Small intestine (tissue), 7 donors: ENCODE measurements at regions not wholly inside any gene's neighbourhood (a gene's known extent, or its start where the extent isn't known, plus 50 kb on each side); places are given as distances from the start of the nearest gene placed in this dataset.

Experiments
- DNase-seq, 2 donors: peaks; one replicate each; pipeline versions ENCODE4 v3.0.0 to v3.0.0-alpha.2; 2013
- FAIRE-seq: peaks from 2 replicates; lab custom pipeline; 2012; peaks lifted over from hg19 to GRCh38; lab: Jason Lieb, UNC
- H3K27ac ChIP-seq, 3 donors: one replicate each; pipeline ENCODE4 v1.5.1; 2013; ENCODE audit warnings: low read length in 2 of 3, mild to moderate bottlenecking in 2 of 3, control low read depth in 1 of 3, inconsistent platforms in 1 of 3, low read depth in 1 of 3, moderate library complexity in 1 of 3
- H3K27me3 ChIP-seq, 3 donors: one replicate each; pipeline ENCODE4 v1.6.1; 2013; ENCODE audit warnings: low read length in 3 of 3, inconsistent platforms in 1 of 3; ENCODE audit not compliant: control insufficient read depth in 3 of 3, insufficient read depth in 3 of 3
- H3K36me3 ChIP-seq, 3 donors: one replicate each; pipeline ENCODE4 v1.6.1; 2013; ENCODE audit warnings: low read length in 3 of 3, inconsistent platforms in 1 of 3, low read depth in 1 of 3, mild to moderate bottlenecking in 1 of 3, moderate library complexity in 1 of 3; ENCODE audit not compliant: control insufficient read depth in 3 of 3, insufficient read depth in 2 of 3
- H3K4me1 ChIP-seq, 3 donors: one replicate each; pipeline ENCODE4 v1.6.1; 2013; ENCODE audit warnings: low read length in 2 of 3, inconsistent platforms in 1 of 3, low read depth in 1 of 3, mild to moderate bottlenecking in 1 of 3, moderate library complexity in 1 of 3; ENCODE audit not compliant: control insufficient read depth in 3 of 3, insufficient read depth in 2 of 3
- H3K4me3 ChIP-seq, 3 donors: one replicate each; pipeline ENCODE4 v1.5.1; 2013; ENCODE audit warnings: low read length in 3 of 3, control low read depth in 1 of 3, inconsistent platforms in 1 of 3, low read depth in 1 of 3, mild to moderate bottlenecking in 1 of 3, moderate library complexity in 1 of 3
- H3K9me3 ChIP-seq, 2 donors: one replicate each; pipeline ENCODE4 v1.6.1; 2013; ENCODE audit warnings: low read depth in 1 of 2, low read length in 1 of 2; ENCODE audit not compliant: control insufficient read depth in 2 of 2, insufficient read depth in 1 of 2
- WGBS, 3 donors: extraction: QIAGEN DNeasy Blood & Tissue Kit; methylation state at CpG; one replicate each; pipeline ENCODE4 v1.1.7; 2013; 5-methylcytosine and 5-hydroxymethylcytosine counted together
- donor health status: healthy with polysubstance abuse.
- donor health status: control.
- donor health status: control.
- donor health status: Bipolar disorder and iron deficiency.
- donor health status: healthy.

- DNase-seq, result no peak
- no peaks in the 10 kb centered on the region for H3K36me3 ChIP-seq
- H3K27ac ChIP-seq, result no peak overlapping the region
- FAIRE-seq, result no peak
- H3K9me3 ChIP-seq, result no peaks in the 10 kb centered on the region
- H3K4me3 ChIP-seq, result no peak overlapping the region
- H3K4me1 ChIP-seq, result no peaks in the 10 kb centered on the region
- 84 to 93% (median 90%) methylated on average over 2 of the region's 2 CpGs for WGBS, 3 donors
- H3K27me3 ChIP-seq, result no peaks in the 10 kb centered on the region
Observed at GRCh38 chr12:28885928-28886327, 263.1 kb upstream of the FAR2 start.

GRCh38 chr12:28887461-28887990 is 261.6 kb upstream of the FAR2 start:
- no peaks in the 10 kb centered on the region for H3K27me3 ChIP-seq
- FAIRE-seq, result no peak
- H3K9me3 ChIP-seq, result no peaks in the 10 kb centered on the region
- H3K27ac ChIP-seq, result no peak overlapping the region
- no peaks in the 10 kb centered on the region for H3K36me3 ChIP-seq
- H3K4me1 ChIP-seq, result no peaks in the 10 kb centered on the region
- no peak for DNase-seq
- no peak overlapping the region for H3K4me3 ChIP-seq

GRCh38 chr12:28890664-28891063 is 258.4 kb upstream of the FAR2 start:
- FAIRE-seq, result no peak
- WGBS, 3 donors, result 81 to 88% (median 85%) methylated on average over 4 of the region's 4 CpGs
- Histone ChIP-seq H3K27ac (no peak overlapping the region), H3K9me3 (no peaks in the 10 kb centered on the region), H3K4me3 (no peak overlapping the region), H3K4me1 (no peaks in the 10 kb centered on the region), H3K36me3 (no peaks in the 10 kb centered on the region), H3K27me3 (no peaks in the 10 kb centered on the region)
- DNase-seq, result no peak

- FAIRE-seq (no peak), DNase-seq (no peak)
- no peaks in the 10 kb centered on the region for H3K9me3 ChIP-seq
- no peaks in the 10 kb centered on the region for H3K4me1 ChIP-seq
- no peaks in the 10 kb centered on the region for H3K27me3 ChIP-seq
- no peak overlapping the region for H3K27ac ChIP-seq
- H3K36me3 ChIP-seq, result no peaks in the 10 kb centered on the region
- no peak overlapping the region for H3K4me3 ChIP-seq
Observed at GRCh38 chr12:28891126-28891525, 258.0 kb upstream of the FAR2 start.

- H3K27me3 ChIP-seq, result no peaks in the 10 kb centered on the region
- no peak overlapping the region for H3K4me3 ChIP-seq
- H3K36me3 ChIP-seq, result no peaks in the 10 kb centered on the region
- no peaks in the 10 kb centered on the region for H3K4me1 ChIP-seq
- DNase-seq (no peak), FAIRE-seq (no peak)
- WGBS, 3 donors, result 59 to 81% (median 65%) methylated on average over 2 of the region's 2 CpGs
- no peak overlapping the region for H3K27ac ChIP-seq
- H3K9me3 ChIP-seq, result peaks cover 0 to 3% of the 10 kb centered on the region in 2 donors
Observed at GRCh38 chr12:28893365-28893764, 255.7 kb upstream of the FAR2 start.

GRCh38 chr12:28893856-28894255 is 255.2 kb upstream of the FAR2 start:
- WGBS, 3 donors, result 69 to 83% (median 78%) methylated on average over 1 of the region's 1 CpG
- Histone ChIP-seq H3K9me3 (peaks cover 0 to 4% of the 10 kb centered on the region in 2 donors), H3K27me3 (no peaks in the 10 kb centered on the region), H3K4me3 (no peak overlapping the region), H3K27ac (no peak overlapping the region), H3K36me3 (no peaks in the 10 kb centered on the region), H3K4me1 (no peaks in the 10 kb centered on the region)
- DNase-seq, result no peak
- FAIRE-seq, result no peak

- FAIRE-seq (no peak), DNase-seq (no peak)
- H3K4me1 ChIP-seq, result no peaks in the 10 kb centered on the region
Observed at GRCh38 chr12:28896421-28896820, 252.7 kb upstream of the FAR2 start.

GRCh38 chr12:28898038-28898437 is 251.0 kb upstream of the FAR2 start:
- Histone ChIP-seq H3K4me1 (no peaks in the 10 kb centered on the region), H3K4me3 (no peak overlapping the region), H3K36me3 (no peaks in the 10 kb centered on the region), H3K9me3 (peaks cover 0 to 13% of the 10 kb centered on the region in 2 donors), H3K27me3 (no peaks in the 10 kb centered on the region), H3K27ac (no peak overlapping the region)
- no peak for FAIRE-seq
- 32 to 42% (median 38%) methylated on average over 2 of the region's 2 CpGs for WGBS, 3 donors
- DNase-seq, result no peak

More at GRCh38 chr12:28896421-28896820, 252.7 kb upstream of the FAR2 start:
- no peaks in the 10 kb centered on the region for H3K36me3 ChIP-seq
- H3K4me3 ChIP-seq, result no peak overlapping the region
- WGBS, 3 donors, result 80 to 94% (median 91%) methylated on average over 1 of the region's 1 CpG
- no peak overlapping the region for H3K27ac ChIP-seq
- H3K9me3 ChIP-seq, result peaks cover 0 to 12% of the 10 kb centered on the region in 2 donors
- no peaks in the 10 kb centered on the region for H3K27me3 ChIP-seq

- H3K4me1 ChIP-seq, result no peaks in the 10 kb centered on the region
- 78 to 89% (median 88%) methylated on average over 1 of the region's 1 CpG for WGBS, 3 donors
Observed at GRCh38 chr12:28899951-28900350, 249.1 kb upstream of the FAR2 start.

More at GRCh38 chr12:28899951-28900350, 249.1 kb upstream of the FAR2 start:
- no peaks in the 10 kb centered on the region for H3K27me3 ChIP-seq
- H3K27ac ChIP-seq, result no peak overlapping the region
- DNase-seq, result no peak
- FAIRE-seq, result no peak
- no peak overlapping the region for H3K4me3 ChIP-seq
- no peaks in the 10 kb centered on the region for H3K36me3 ChIP-seq
- H3K9me3 ChIP-seq, result peaks cover 0 to 13% of the 10 kb centered on the region in 2 donors
